ENCODE measurements at regions not wholly inside any gene's neighbourhood (a gene's known extent, or its start where the extent isn't known, plus 50 kb on each side); places are given as distances from the start of the nearest gene placed in this dataset.

GRCh38 chr7:21028186-21028585 lies 241.5 kb upstream of the SP8 start (continued):
- TF ChIP-seq ZBTB8A (tag by site-specific recombination; IDR thresholded peaks at IDR 0.05), result peak; percentile 32; the same call in 1 of the 2 replicates
- TF ChIP-seq ZNF302 (tag by site-specific recombination; IDR thresholded peaks at IDR 0.05; ENCODE audit: low read depth), result no peak
- peak; percentile 16; the same call in 1 of the 2 replicates for TF ChIP-seq ZXDB (tag by site-specific recombination; IDR thresholded peaks at IDR 0.05)
- no peak for TF ChIP-seq ZNF624 (tag by site-specific recombination; IDR thresholded peaks at IDR 0.05)
- no peak for TF ChIP-seq ZNF521 (tag by site-specific recombination; IDR thresholded peaks at IDR 0.05)
- no peak for TF ChIP-seq KLF1 (tag by site-specific recombination; IDR thresholded peaks at IDR 0.05)
- TF ChIP-seq OSR2 (tag by site-specific recombination; IDR thresholded peaks at IDR 0.05), result peak; percentile 79
- no peak for TF ChIP-seq ZNF488 (tag by site-specific recombination; IDR thresholded peaks at IDR 0.05)
- no peak for TF ChIP-seq ZNF416 (tag by site-specific recombination; IDR thresholded peaks at IDR 0.05)
- no peak for TF ChIP-seq ZNF214 (tag by site-specific recombination; IDR thresholded peaks at IDR 0.05; ENCODE audit: borderline replicate concordance)
- TF ChIP-seq ZBTB11 (tag by site-specific recombination; conservative IDR thresholded peaks at IDR 0.05; ENCODE audit: low read depth), result no peak; the same call in 1 of the 2 replicates
- no peak for TF ChIP-seq ZNF555 (tag by site-specific recombination; conservative IDR thresholded peaks at IDR 0.05)
- TF ChIP-seq ZNF341 (tag by site-specific recombination; IDR thresholded peaks at IDR 0.05; ENCODE audit: low read depth), result peak; percentile 92
- no peak for TF ChIP-seq ZNF776 (tag by site-specific recombination; IDR thresholded peaks at IDR 0.05; ENCODE audit: borderline replicate concordance)
- TF ChIP-seq, protein P1, sequence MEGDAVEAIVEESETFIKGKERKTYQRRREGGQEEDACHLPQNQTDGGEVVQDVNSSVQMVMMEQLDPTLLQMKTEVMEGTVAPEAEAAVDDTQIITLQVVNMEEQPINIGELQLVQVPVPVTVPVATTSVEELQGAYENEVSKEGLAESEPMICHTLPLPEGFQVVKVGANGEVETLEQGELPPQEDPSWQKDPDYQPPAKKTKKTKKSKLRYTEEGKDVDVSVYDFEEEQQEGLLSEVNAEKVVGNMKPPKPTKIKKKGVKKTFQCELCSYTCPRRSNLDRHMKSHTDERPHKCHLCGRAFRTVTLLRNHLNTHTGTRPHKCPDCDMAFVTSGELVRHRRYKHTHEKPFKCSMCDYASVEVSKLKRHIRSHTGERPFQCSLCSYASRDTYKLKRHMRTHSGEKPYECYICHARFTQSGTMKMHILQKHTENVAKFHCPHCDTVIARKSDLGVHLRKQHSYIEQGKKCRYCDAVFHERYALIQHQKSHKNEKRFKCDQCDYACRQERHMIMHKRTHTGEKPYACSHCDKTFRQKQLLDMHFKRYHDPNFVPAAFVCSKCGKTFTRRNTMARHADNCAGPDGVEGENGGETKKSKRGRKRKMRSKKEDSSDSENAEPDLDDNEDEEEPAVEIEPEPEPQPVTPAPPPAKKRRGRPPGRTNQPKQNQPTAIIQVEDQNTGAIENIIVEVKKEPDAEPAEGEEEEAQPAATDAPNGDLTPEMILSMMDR (tag by site-specific recombination; IDR thresholded peaks at IDR 0.05), result no peak
- no peak for TF ChIP-seq KLF9 (tag by site-specific recombination; IDR thresholded peaks at IDR 0.05; ENCODE audit: low read depth)
- TF ChIP-seq ZNF354C (tag by site-specific recombination; IDR thresholded peaks at IDR 0.05; ENCODE audit: borderline replicate concordance, low read depth), result no peak
- TF ChIP-seq ZNF777 (tag by site-specific recombination; IDR thresholded peaks at IDR 0.05; ENCODE audit: borderline replicate concordance), result no peak
- TF ChIP-seq ZNF121 (tag by site-specific recombination; IDR thresholded peaks at IDR 0.05), result no peak

GRCh38 chr7:21028599-21028998 lies 241.9 kb upstream of the SP8 start:
- Histone ChIP-seq H3K36me3 (ENCODE audit: control insufficient read depth in 2 of 2, insufficient read depth in 1 of 2, low read length in 2 of 2) (no peaks in the 10 kb centered on the region), H3K27ac (ENCODE audit: extremely low read depth, low read depth, low read length) (no peak overlapping the region), H3K4me1 (ENCODE audit: control insufficient read depth, insufficient read depth, low read length) (0 out of 2 replicates have a peak, but pooled peaks cover 5% of the 10 kb centered on the region), H3K9me3 (ENCODE audit: control insufficient read depth, insufficient read depth, low read depth, low read length) (no peaks in the 10 kb centered on the region), H3K4me3 (ENCODE audit: low read depth, low read length) (no peak overlapping the region)
- POLR2A ChIA-PET, result no interaction called here
- CTCF ChIA-PET, result interaction anchor here (0.6 to 0.7 kb wide), 3 partner anchors 37 to 740 kb away, joined by 3 read pairs; no protein-coding TSS in a partner anchor
- 0 out of 2 replicates have a peak, but pooled peaks have one; percentile 8 for TF ChIP-seq ZNF341 (tag by site-specific recombination; IDR thresholded peaks at IDR 0.05; ENCODE audit: low read depth)
- no peak for TF ChIP-seq ZNF140 (tag by site-specific recombination; IDR thresholded peaks at IDR 0.05)
- TF ChIP-seq, protein P2, sequence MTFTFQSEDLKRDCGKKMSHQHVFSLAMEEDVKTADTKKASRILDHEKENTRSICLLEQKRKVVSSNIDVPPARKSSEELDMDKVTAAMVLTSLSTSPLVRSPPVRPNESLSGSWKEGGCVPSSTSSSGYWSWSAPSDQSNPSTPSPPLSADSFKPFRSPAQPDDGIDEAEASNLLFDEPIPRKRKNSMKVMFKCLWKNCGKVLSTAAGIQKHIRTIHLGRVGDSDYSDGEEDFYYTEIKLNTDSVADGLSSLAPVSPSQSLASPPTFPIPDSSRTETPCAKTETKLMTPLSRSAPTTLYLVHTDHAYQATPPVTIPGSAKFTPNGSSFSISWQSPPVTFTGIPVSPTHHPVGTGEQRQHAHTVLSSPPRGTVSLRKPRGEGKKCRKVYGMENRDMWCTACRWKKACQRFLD (tag by site-specific recombination; IDR thresholded peaks at IDR 0.05), result no peak
- no peak for TF ChIP-seq ZNF621 (tag by site-specific recombination; IDR thresholded peaks at IDR 0.05)
- TF ChIP-seq ZNF335 (tag by site-specific recombination; conservative IDR thresholded peaks at IDR 0.05), result peak; percentile 60
- TF ChIP-seq YY2 (tag by site-specific recombination; IDR thresholded peaks at IDR 0.05), result no peak
- no peak for TF ChIP-seq ZNF544 (tag by site-specific recombination; IDR thresholded peaks at IDR 0.05)
- TF ChIP-seq ZNF184 (tag by site-specific recombination; IDR thresholded peaks at IDR 0.05), result no peak

Data from HEK293 (cell line).